Vagina (tissue), 2 donors: ENCODE measurements at regions not wholly inside any gene's neighbourhood (a gene's known extent, or its start where the extent isn't known, plus 50 kb on each side); places are given as distances from the start of the nearest gene placed in this dataset.

ENCODE experiments used
- CTCF ChIP-seq, 3 experiments: fragments of 450-650 bp in 2 of 3; fragments of 200-600 bp in 1 of 3; sonication (generic) in 1 of 3; IDR thresholded peaks; one replicate each; pipeline ENCODE4 v1.5.1; 2017 to 2019; ENCODE audit warnings: antibody characterized with exemption in 3 of 3, mild to moderate bottlenecking in 2 of 3, moderate library complexity in 2 of 3
- POLR2A ChIP-seq, 2 donors: fragments of 450-650 bp; IDR thresholded peaks; one replicate each; pipeline ENCODE4 v1.6.1; 2017; ENCODE audit warnings: antibody characterized with exemption in 2 of 2, mild to moderate bottlenecking in 2 of 2, moderate library complexity in 2 of 2
- POLR2AphosphoS5 ChIP-seq, 2 donors: sonication (generic); formaldehyde crosslinking; IDR thresholded peaks; one replicate each; pipeline ENCODE4 v1.9.0; 2017; ENCODE audit warnings: antibody characterized with exemption in 2 of 2, mild to moderate bottlenecking in 2 of 2, low read depth in 1 of 2; ENCODE audit not compliant: insufficient read depth in 1 of 2

- TF ChIP-seq POLR2AphosphoS5 (IDR thresholded peaks at IDR 0.05; ENCODE audit: insufficient read depth in 1 of 2, low read depth in 1 of 2): no peak
- no peak for TF ChIP-seq POLR2A (IDR thresholded peaks at IDR 0.05)
- TF ChIP-seq CTCF (IDR thresholded peaks at IDR 0.05): no peak
Observed at GRCh38 chr14:86027990-86028389, 498.0 kb downstream of the FLRT2 start.
